IPS-NIHi7 (cell line): ENCODE measurements at regions not wholly inside any gene's neighbourhood (a gene's known extent, or its start where the extent isn't known, plus 50 kb on each side); places are given as distances from the start of the nearest gene placed in this dataset.
"Not testable (repeated sequence)": the region's sequence is repeated elsewhere in the genome, so short reads cannot be mapped to it uniquely, and the experiment has no call there.

Source experiments
- DNase-seq: peaks from one replicate; pipeline ENCODE4 v3.0.0; 2012; ENCODE audit warnings: mixed read lengths; ENCODE audit errors: extremely low spot score

DNA sequence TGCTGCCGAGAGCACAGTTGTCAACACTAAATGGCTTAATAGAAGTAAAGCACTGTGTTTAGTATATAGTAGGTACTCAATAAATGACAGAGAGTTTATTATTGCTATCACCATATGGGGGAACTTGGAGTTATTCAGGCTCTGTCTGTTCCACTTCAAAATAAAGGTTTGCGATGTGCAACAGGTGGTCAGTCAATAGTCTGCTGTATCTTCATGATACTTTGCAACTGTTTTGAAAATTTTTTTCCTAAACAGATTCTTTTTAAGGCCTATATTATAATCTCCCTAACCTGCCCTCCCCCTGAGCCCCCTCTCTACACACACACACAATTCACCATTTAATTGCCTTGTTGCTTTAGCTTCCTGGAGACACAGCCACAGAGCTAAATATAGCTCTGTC lies 164.7 kb upstream of the NR2F2 start:
- DNase-seq: no peak

DNA sequence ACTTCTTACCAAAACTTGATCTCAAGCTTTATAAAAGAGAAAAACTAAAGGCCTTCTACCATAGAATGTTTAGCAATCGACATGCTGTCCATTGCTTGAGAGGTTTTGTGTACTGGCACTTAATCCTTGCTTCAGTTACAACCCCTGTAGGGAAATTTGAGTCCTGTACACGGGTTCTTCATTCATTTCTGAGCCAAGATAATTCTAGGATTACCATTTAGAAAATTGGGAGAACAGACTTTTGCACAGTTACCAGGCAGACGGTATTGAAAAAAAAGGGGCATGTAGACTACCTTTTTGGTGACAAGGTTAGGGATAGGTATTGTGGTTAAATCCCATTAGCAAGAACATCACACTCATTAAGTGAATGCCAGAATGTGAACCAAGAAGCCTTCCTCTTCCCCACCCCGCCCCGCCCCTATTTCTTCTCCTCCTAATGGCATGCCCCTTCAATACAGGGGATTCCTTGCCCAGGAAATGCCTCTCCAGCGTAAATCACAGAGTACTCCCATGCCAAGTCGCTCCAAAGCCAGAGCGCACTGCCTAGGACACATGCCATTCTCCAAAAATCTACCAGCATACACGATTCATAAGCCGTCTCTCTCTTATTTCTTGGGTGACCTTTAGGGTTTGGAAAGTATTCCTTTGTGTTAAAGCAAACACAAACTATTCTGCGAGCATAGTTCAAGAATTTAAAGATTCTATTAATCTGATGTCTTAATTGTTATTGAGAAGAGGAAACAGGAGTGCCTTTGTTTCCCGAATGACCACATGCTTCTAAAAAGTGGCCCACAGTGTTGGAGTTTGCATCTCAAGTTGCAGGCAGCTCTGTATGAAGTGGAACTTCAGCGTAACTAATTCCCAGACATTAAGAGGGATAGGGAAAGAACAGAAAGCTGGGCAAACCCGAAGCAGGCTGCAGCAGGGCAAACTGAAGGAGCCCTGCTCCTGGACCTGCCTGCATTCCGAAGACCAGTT lies 164.0 kb upstream of the NR2F2 start:
- no peak for DNase-seq

- DNase-seq: not testable (repeated sequence)
These were observed 159.9 kb upstream of the NR2F2 start for GRCh38 chr15:96170616-96170978.

DNA sequence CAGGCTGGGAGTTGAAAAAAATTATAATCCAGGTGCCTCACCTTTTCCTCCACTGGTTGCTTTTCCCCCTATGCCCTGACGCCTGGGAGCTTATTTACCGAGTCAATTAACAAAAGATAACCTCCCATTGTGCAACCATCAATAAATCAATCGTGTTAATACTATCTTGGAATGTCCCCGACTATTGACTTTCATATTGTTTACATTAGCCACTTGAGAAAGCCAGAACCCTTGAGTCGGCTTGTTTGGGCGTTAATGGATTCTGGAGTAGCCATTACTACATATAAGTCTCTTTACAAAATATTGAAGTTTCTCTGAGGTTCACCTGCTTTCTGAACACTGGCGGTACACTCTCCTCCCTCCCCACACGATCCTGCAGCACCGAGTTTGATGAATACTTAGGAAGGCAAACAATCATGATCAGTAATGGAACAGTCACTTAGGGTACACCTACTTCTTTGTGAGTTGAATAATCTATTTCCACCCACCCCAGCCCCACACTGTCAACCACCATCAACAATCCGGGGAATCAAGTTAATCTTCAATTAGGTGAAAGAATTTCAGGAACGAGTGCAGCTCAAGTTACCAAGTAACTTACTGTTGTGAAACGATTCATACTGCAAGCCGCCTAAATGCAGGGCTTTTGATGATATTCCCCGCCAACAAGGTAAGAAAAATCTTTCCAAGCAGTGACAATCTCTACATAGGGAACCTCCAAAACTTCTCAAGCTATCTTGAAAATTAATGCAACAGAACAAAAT lies 159.3 kb upstream of the NR2F2 start:
- no peak for DNase-seq

DNA sequence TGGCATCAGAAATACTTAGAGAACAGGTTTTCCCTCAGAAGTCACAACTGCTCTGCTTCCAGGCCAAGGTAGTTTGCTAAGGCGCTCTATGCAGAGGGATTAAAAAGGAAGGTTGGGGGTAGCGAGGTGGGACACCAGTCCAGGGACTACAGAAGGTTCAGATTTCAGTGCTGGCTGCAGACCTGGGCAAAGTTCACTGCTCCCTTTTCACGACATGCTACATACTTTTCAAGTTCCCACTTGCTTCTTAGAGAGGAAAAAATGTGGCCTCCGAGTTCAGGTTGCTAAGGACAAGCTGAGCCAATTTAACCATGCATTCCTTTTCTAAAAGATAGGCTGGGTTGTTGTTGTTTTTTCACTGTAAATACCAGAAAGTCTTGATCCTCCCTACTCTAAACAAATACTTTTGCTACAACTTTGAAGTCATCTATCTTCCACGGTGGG lies 158.6 kb upstream of the NR2F2 start:
- peak; percentile 36 for DNase-seq

DNA sequence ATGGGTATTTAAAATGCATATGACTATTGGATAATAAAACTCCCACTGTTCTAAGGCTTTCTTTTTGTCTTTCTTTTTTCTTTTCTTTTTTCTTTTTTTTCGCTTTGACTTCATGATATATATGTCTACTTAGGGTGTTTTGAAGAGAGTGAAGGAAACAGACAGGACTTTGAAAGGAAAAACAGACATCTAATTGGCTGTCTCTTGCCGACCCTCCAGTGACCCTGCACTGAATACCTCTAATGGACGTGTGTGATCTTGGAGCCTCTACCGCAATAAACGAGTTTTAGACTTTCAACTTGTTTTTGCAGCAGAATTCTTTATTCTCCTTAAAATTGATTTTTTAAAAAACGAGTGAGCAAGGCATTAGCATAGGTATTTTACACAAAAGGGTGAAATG lies 158.1 kb upstream of the NR2F2 start:
- no peak for DNase-seq

GRCh38 chr15:96176831-96177230 lies 153.7 kb upstream of the NR2F2 start:
- no peak for DNase-seq

DNA sequence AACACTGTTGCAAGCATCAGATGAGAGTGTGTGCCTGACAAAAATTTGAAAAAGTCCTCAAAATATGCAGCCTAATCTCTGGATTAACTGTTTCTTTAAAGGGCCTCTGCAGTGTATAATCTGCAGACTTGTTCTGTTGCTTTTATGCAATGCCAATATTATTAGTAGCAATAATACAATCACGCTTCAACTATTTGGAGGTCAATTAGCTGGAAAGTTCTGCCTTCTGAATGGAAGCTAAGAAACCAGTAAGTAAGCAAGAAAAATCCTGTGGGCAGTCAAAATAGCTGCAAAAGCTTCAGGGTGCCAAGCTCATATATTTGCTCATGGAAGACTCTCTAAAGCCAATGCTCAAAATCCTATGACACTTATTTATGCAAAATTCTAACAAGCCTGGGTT lies 153.2 kb upstream of the NR2F2 start:
- no peak for DNase-seq

DNA sequence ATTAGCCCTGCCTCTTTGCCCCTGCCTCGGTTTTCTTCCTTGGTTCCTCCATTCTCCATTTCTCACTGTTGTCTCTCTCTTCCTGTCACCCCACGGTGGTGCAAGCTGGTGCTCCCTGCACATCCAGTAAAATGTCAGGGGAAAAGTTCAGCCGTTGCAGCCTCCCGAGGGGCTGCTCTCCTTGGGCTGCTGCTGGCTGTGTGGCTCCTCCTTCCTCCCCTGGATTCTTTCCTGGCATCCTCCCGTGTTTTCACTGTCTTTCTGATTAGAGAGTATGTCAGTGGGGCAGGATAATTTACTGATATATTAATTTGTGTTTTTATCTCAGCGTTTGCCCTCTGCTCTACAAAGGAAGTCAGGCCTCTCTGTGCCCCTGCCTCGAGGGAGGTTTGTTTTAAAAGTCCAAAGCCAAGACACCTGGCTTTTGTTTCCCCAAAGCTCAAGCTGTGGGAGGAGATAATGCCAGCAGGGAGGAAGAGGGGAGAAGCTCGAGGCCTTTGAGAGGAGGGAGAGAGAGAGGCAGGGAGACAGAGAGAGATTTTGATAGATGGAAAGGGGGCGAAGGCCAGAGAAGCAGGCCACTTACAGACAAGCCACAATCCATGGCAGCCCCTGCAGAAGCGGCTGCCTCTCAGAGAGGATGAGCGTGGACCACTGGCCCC lies 150.3 kb upstream of the NR2F2 start:
- no peak for DNase-seq

DNA sequence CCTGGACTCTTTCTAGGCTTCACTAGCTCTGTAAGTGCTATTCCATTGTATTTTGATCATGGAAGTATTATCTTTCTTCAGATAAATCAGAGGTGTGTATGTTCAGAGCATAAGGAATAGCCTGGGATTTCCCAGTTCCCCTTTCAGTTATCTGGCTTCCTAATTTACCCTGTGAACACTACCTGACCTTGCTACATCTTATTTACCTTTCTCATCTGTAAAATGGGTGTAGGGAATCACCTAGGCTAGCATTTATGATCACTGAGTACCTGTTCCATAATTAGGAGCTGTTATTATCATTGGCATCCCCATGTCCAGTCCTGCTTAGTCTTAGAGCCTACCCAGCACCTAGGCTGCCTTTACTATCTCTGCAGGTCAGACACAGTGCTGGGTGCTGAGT lies 149.3 kb upstream of the NR2F2 start:
- DNase-seq: no peak

GRCh38 chr15:96181873-96182301 lies 148.6 kb upstream of the NR2F2 start:
- DNase-seq: no peak

DNA sequence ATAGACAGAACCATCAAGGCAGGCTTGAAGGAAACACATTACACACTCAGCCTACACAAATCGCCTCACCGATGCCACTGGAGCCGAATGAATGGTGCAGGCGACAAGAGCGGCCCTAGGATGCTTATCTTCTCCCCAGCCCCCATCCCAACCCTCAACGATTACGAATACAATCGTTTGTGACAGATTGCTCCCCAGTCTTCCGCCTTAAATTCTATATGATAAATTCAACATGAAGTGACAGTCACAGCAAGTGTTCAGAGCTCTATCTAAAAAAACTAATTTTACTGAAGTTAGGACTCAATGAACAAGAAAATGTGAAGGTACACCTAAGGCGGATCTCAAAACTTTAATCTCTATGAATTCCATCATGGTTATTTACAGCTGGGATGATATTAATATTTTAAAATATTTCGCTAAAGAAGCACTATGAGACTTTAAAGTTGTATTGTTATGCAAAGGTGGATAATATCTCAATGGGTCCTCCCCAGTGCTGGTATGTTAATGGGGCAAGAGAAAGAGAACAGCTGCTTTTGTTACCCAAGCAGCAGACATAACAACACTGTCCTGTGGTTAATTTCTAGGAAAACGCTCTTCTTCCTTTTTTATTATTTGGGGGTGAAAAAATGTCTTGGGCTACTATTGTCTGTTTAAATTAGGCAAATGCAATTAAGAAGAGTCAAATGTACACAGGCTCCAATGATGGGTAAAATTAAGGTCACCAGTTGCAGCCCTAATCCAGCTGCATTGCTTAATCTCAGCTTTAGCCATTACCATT lies 147.6 kb upstream of the NR2F2 start:
- DNase-seq: no peak

DNA sequence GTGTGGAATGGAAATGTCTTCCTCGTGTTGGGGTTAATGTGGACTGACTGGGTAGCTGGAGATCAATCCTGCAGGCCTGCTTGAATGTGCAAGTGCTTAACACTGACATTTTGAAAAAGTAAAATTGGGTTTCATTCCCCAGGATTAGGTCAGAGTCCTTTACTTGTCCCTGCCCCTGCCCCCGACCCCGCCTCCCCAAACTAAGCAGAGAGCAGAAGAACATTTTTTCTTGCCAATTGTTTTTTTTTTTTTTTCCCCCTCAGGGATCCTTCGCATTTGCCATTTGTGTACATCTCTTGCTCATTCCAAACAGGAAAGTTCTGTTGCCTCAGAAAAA lies 147.0 kb upstream of the NR2F2 start:
- no peak for DNase-seq

GRCh38 chr15:96183867-96184266 lies 146.6 kb upstream of the NR2F2 start:
- no peak for DNase-seq

GRCh38 chr15:96184297-96184696 lies 146.2 kb upstream of the NR2F2 start:
- DNase-seq: no peak

DNA sequence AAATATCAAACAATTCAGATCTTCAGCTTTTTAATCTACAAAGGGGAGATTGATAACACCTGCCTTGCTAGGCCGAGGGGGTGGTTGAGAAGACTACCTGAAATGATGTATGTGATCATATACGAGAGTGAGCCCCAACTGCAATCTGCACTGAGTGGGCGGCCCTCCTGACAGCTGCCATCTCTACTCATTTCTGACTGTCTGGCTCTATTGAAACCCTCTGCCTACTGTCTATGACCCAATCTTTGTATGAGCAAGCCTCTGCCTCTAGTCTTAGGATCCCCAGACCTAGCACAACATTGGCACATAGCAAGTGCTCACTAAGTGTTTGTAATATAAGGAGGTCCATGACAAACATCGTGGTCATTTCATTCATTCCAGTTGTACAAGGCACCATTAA lies 144.4 kb upstream of the NR2F2 start:
- DNase-seq: no peak

- no peak for DNase-seq
These were observed 142.9 kb upstream of the NR2F2 start for GRCh38 chr15:96187341-96188305.

GRCh38 chr15:96197721-96198120 lies 132.8 kb upstream of the NR2F2 start:
- no peak for DNase-seq

- no peak for DNase-seq
These were observed 131.4 kb upstream of the NR2F2 start for GRCh38 chr15:96199111-96199510.

GRCh38 chr15:96200357-96200967 lies 130.0 kb upstream of the NR2F2 start:
- no peak for DNase-seq
